K562 (cell line): ENCODE measurements at regions not wholly inside any gene's neighbourhood (a gene's known extent, or its start where the extent isn't known, plus 50 kb on each side); places are given as distances from the start of the nearest gene placed in this dataset.

Experiments
- ATAC-seq: fragments of 200-7000 bp; cut with Tn5 transposase; 3 replicates; pipeline ENCODE4 v1.9.1; 2020; ENCODE audit warnings: moderate library complexity
- BruUV-seq: library from RNA; stranded (reverse); fragments of 400-500 nt; replicated peaks from 2 replicates; lab custom pipeline; 2021; lab: Mats Ljungman, UMichigan
- CTCF ChIA-PET: fragments of 300-600 bp; formaldehyde crosslinking; extraction: SDS; loops from one replicate; lab custom pipeline; 2021; ENCODE audit warnings: low intra/inter-chr PET ratio; lab: Yijun Ruan, JAX
- POLR2A ChIA-PET: fragments of 300-600, 350-650 bp; sonication (Branson Sonifier 250); formaldehyde crosslinking; extraction: SDS; loops from one replicate; lab custom pipeline; 2021; ENCODE audit warnings: antibody characterized with exemption, inconsistent platforms; lab: Yijun Ruan, JAX
- DNase-seq, 4 experiments: peaks; one replicate each; pipeline versions ENCODE4 v3.0.0 to v3.0.0-alpha.2; 2011 to 2018; ENCODE audit warnings: low spot score in 3 of 4, mixed read lengths in 3 of 4; ENCODE audit errors: extremely low read depth in 1 of 4
- FAIRE-seq: peaks from 2 replicates; lab custom pipeline; 2011; peaks lifted over from hg19 to GRCh38; lab: Jason Lieb, UNC
- H2AFZ ChIP-seq: 2 replicates; pipeline ENCODE4 v1.6.0; 2011; ENCODE audit warnings: low read depth, low read length, control low read depth, inconsistent platforms
- H3K27ac ChIP-seq: fragments of 200-600 bp; 3 replicates; pipeline ENCODE4 v1.8.0; 2011; ENCODE audit warnings: low read depth, mild to moderate bottlenecking, control low read depth, inconsistent platforms, low read length, moderate library complexity, mixed read lengths; ENCODE audit errors: extremely low read depth
- H3K27me3 ChIP-seq, 2 experiments: fragments of 300-600 bp in 1 of 2; 2 replicates in 1 of 2; 3 replicates in 1 of 2; pipeline versions ENCODE4 v1.6.0 to v1.8.0; 2011; ENCODE audit warnings: inconsistent platforms in 2 of 2, low read length in 2 of 2, mild to moderate bottlenecking in 1 of 2, mixed read lengths in 1 of 2, moderate library complexity in 1 of 2; ENCODE audit not compliant: control insufficient read depth in 2 of 2, insufficient read depth in 2 of 2
- H3K36me3 ChIP-seq: fragments of 300-600 bp; 3 replicates; pipeline ENCODE4 v1.8.0; 2011; ENCODE audit warnings: mild to moderate bottlenecking, low read length, inconsistent platforms; ENCODE audit not compliant: control insufficient read depth, insufficient read depth
- H3K4me1 ChIP-seq, 2 experiments: fragments of 200-600 bp in 1 of 2; replicated peaks in 1 of 2; 2 replicates in 1 of 2; 3 replicates in 1 of 2; pipeline versions ENCODE4 v1.5.1 to v1.8.0; 2011; ENCODE audit warnings: inconsistent platforms in 2 of 2, low read length in 2 of 2, mild to moderate bottlenecking in 1 of 2, mixed read lengths in 1 of 2, moderate library complexity in 1 of 2; ENCODE audit not compliant: control insufficient read depth in 2 of 2, insufficient read depth in 2 of 2
- H3K4me2 ChIP-seq: 2 replicates; pipeline ENCODE4 v1.6.1; 2011; ENCODE audit warnings: low read length, control low read depth, inconsistent platforms, mixed read lengths; ENCODE audit not compliant: insufficient read depth
- H3K4me3 ChIP-seq: fragments of 200-600 bp; sonication (generic), shearing (Covaris generic); 2 replicates; pipeline ENCODE4 v1.5.1; 2016; ENCODE audit warnings: control low read depth, inconsistent platforms
- H3K79me2 ChIP-seq: fragments of 200-600 bp; 3 replicates; pipeline ENCODE4 v1.8.0; 2011; ENCODE audit warnings: low read length, inconsistent platforms; ENCODE audit not compliant: control insufficient read depth, insufficient read depth
- H3K9ac ChIP-seq, 2 experiments: 2 replicates each; pipeline versions ENCODE4 v1.6.0 to v1.6.1; 2011; ENCODE audit warnings: low read depth in 2 of 2, low read length in 2 of 2, control low read depth in 1 of 2, inconsistent platforms in 1 of 2, mild to moderate bottlenecking in 1 of 2, mixed read lengths in 1 of 2; ENCODE audit not compliant: insufficient read depth in 1 of 2
- H3K9me1 ChIP-seq: one replicate; pipeline ENCODE4 v1.6.0; 2011; ENCODE audit warnings: inconsistent platforms, mild to moderate bottlenecking, low read length, moderate library complexity; ENCODE audit not compliant: control insufficient read depth, insufficient read depth
- H3K9me3 ChIP-seq: replicated peaks from 2 replicates; pipeline ENCODE4 v1.5.1; 2011; ENCODE audit warnings: low read depth, low read length, inconsistent platforms; ENCODE audit not compliant: control insufficient read depth, insufficient read depth
- H4K20me1 ChIP-seq: replicated peaks from 2 replicates; pipeline ENCODE4 v1.6.1; 2011; ENCODE audit warnings: low read length, inconsistent platforms, mixed read lengths; ENCODE audit not compliant: control insufficient read depth, insufficient read depth
- BCOR ChIP-seq: fragments of 450-650 bp; IDR thresholded peaks from 2 replicates; pipeline ENCODE4 v1.6.1; 2016
- CREB1 ChIP-seq, 2 experiments: sonication (generic) in 1 of 2; formaldehyde crosslinking in 1 of 2; IDR thresholded peaks; 2 replicates each; pipeline versions ENCODE4 v1.6.1 to v1.8.0; 2012 to 2022; ENCODE audit warnings: inconsistent platforms in 1 of 2, mild to moderate bottlenecking in 1 of 2, missing genetic modification reagents in 1 of 2, moderate library complexity in 1 of 2
- DACH1 ChIP-seq: fragments of 450-650 bp; IDR thresholded peaks from 2 replicates; pipeline ENCODE4 v1.6.1; 2018; ENCODE audit not compliant: partially characterized antibody
- FOSL1 ChIP-seq: fragments of 200-800 bp; sonication (Bioruptor generic); conservative IDR thresholded peaks from 2 replicates; pipeline ENCODE4 v1.6.1; 2016; ENCODE audit warnings: missing genetic modification characterization, missing compliant biosample characterization
- HDAC8 ChIP-seq: fragments of 450-650 bp; IDR thresholded peaks from 2 replicates; pipeline ENCODE4 v1.6.1; 2016; ENCODE audit warnings: mild to moderate bottlenecking, missing genetic modification characterization, moderate library complexity, missing compliant biosample characterization
- HNRNPH1 ChIP-seq: fragments of 200-400 bp; formaldehyde crosslinking; optimal IDR thresholded peaks from 2 replicates; pipeline ENCODE3; 2017; ENCODE audit warnings: low read depth, mild to moderate bottlenecking, low read length, moderate library complexity
- MCM5 ChIP-seq: fragments of 450-650 bp; IDR thresholded peaks from 2 replicates; pipeline ENCODE4 v1.6.1; 2016; ENCODE audit warnings: low read depth
- RBM25 ChIP-seq: fragments of 200-400 bp; formaldehyde crosslinking; IDR thresholded peaks from 2 replicates; pipeline ENCODE4 v1.6.1; 2018; ENCODE audit warnings: low read length, low read depth, moderate library complexity; ENCODE audit not compliant: severe bottlenecking
- ZBTB8A ChIP-seq: fragments of 450-650 bp; IDR thresholded peaks from 2 replicates; pipeline ENCODE4 v1.6.1; 2018; ENCODE audit warnings: mild to moderate bottlenecking, moderate library complexity; ENCODE audit not compliant: partially characterized antibody
- ZNF134 ChIP-seq: fragments of 250-450 bp; sonication (Bioruptor Pico); conservative IDR thresholded peaks from 2 replicates; pipeline ENCODE4 v1.4.0; 2020
- ZNF184 ChIP-seq: sonication (generic); formaldehyde crosslinking; IDR thresholded peaks from 2 replicates; pipeline ENCODE4 v1.5.0; 2020; ENCODE audit warnings: missing genetic modification reagents
- WGBS: fragments of 100-300 bp; shearing (Covaris generic); methylation state at CpG from one replicate; pipeline ENCODE4 v1.1.6; 2016; ENCODE audit warnings: low coverage, mixed read lengths; ENCODE audit not compliant: insufficient coverage; ENCODE audit errors: missing lambda C conversion rate; 5-methylcytosine and 5-hydroxymethylcytosine counted together
- in situ Hi-C: fragments of 300-500 bp; cut with MboI; formaldehyde crosslinking; loops from 4 replicates; pipeline ENCODE4 v1.15.0; 2018; ENCODE audit warnings: inconsistent platforms, mixed read lengths
- intact Hi-C: fragments of 100-400 bp; cut with micrococcal nuclease; formaldehyde crosslinking; loops from 2 replicates; pipeline ENCODE4 v1.14.2; 2022
- TF ChIP-seq, protein P1 (sequence below): fragments of 450-650 bp; IDR thresholded peaks from 2 replicates; pipeline ENCODE4 v1.6.1; 2016
- TF ChIP-seq, protein P2 (sequence below): fragments of 250-450 bp; sonication (Bioruptor Pico); IDR thresholded peaks from 2 replicates; pipeline ENCODE4 v1.8.0; 2021; ENCODE audit warnings: mild to moderate bottlenecking, moderate library complexity

DNA sequence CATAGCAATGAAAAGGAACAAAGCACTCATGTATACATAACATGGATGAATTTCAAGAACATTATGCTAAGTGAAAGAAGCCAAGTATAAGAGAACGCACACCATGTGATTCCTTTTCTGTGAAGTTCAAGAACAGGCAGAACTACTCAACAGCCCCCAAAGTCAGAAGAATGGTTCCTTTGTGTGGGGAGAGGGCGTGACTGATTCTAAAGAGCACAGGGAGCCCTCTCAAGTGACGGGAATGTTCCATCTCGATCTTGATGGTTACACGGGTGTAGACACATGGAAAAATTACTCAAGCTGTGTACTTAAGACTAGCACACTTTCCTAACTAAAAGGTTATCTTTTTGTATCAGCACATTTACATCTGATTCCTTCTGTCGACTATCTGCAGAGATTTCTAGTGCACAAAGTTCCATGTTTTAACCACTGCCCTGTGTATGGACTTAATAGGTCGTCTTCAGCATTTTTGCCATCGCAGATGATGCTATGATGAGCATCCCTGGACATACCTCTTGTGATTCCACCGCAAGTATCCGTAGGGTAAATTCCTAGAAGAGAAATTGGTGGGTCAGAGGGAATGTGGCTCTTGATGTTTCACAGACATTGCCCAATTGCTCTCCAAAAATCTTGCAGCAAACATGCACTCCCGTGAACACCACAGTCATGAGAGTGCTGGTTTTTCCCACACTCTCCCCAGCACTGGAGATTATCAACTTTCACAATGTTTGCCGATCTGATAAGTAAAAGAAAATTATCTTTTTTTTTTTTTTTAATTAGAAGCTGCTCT is 279.3 kb downstream of the BMP7 start:
- intact Hi-C loops, result no loop called here
- Histone ChIP-seq H4K20me1 (0 out of 2 replicates have a peak, but pooled peaks cover 3% of the 10 kb centered on the region), H3K9me1 (peaks cover 4% of the 10 kb centered on the region), H3K4me2 (no peak overlapping the region), H2AFZ (no peak overlapping the region), H3K9ac (no peak overlapping the region), H3K27ac (no peak overlapping the region), H3K79me2 (no peaks in the 10 kb centered on the region), H3K4me3 (no peak overlapping the region), H3K36me3 (no peaks in the 10 kb centered on the region), H3K9me3 (no peaks in the 10 kb centered on the region; the same call in 1 of the 2 replicates), H3K27me3 (peaks cover 2 to 17% of the 10 kb centered on the region in 2 experiments; a peak in 3 of 5 replicates), H3K4me1 (no peaks in the 10 kb centered on the region; a peak in 2 of 5 replicates)
- ChIA-PET CTCF (no interaction called here), POLR2A (no interaction called here)
- 1% methylated on average over 12 of the region's 12 CpGs for WGBS
- ATAC-seq, result no peak
- BruUV-seq, result no TSS peak
- in situ Hi-C loops, result no loop called here
- no peak for FAIRE-seq
- no peak for TF ChIP-seq HNRNPH1
- TF ChIP-seq MCM5, result no peak
- no peak for TF ChIP-seq ZNF134 (CRISPR knock-in tag)
- no peak for DNase-seq

DNA sequence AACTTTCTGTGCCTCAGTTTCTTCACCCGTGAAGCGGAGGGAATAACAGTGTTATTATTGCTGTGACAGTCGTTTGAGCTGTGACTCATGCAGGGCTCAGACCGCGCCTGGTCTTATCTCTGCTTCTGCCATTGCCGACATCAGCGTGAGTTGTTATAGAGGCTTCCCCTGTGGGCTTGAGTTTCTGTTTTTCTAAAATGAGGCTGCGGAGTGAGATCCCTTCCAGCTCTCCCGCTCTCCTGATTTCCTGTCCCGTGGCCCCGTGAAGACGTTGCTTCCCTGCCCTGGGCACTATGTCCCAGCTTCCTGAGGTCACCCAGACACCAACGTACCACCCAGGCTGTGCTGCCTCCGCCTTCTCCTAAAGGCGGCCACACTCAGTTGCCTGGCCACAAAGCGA is 278.5 kb downstream of the BMP7 start:
- FAIRE-seq, result no peak
- Histone ChIP-seq H3K9me1 (peaks cover 4% of the 10 kb centered on the region), H3K27ac (no peak overlapping the region), H3K4me1 (no peaks in the 10 kb centered on the region; a peak in 2 of 5 replicates), H3K9me3 (no peaks in the 10 kb centered on the region; the same call in 1 of the 2 replicates), H3K9ac (peak overlapping the region in 1 of 2 experiments; percentile 66; a peak in 1 of 4 replicates), H3K79me2 (no peaks in the 10 kb centered on the region), H3K27me3 (peaks cover 2 to 17% of the 10 kb centered on the region in 2 experiments; a peak in 3 of 5 replicates), H3K36me3 (no peaks in the 10 kb centered on the region), H3K4me3 (no peak overlapping the region), H4K20me1 (0 out of 2 replicates have a peak, but pooled peaks cover 3% of the 10 kb centered on the region), H3K4me2 (peak overlapping the region; percentile 38), H2AFZ (peak overlapping the region; percentile 1; the same call in 1 of the 2 replicates)
- 2% methylated on average over 16 of the region's 16 CpGs for WGBS
- peak; percentile 84 for ATAC-seq
- POLR2A ChIA-PET, result no interaction called here
- in situ Hi-C loops (no loop called here), intact Hi-C loops (no loop called here)
- CTCF ChIA-PET, result no interaction called here
- BruUV-seq, result no TSS peak
- DNase-seq, result peak; percentile 18 to 55 (median 30)
- TF ChIP-seq HDAC8 (tag), result no peak
- no peak for TF ChIP-seq CREB1 (IDR thresholded peaks at IDR 0.05)
- TF ChIP-seq CREB1 (CRISPR knock-in tag; IDR thresholded peaks at IDR 0.05), result no peak
- no peak for TF ChIP-seq ZNF184 (CRISPR knock-in tag)
- no peak for TF ChIP-seq RBM25
- TF ChIP-seq DACH1, result no peak
- TF ChIP-seq, protein P1, sequence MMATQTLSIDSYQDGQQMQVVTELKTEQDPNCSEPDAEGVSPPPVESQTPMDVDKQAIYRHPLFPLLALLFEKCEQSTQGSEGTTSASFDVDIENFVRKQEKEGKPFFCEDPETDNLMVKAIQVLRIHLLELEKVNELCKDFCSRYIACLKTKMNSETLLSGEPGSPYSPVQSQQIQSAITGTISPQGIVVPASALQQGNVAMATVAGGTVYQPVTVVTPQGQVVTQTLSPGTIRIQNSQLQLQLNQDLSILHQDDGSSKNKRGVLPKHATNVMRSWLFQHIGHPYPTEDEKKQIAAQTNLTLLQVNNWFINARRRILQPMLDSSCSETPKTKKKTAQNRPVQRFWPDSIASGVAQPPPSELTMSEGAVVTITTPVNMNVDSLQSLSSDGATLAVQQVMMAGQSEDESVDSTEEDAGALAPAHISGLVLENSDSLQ, result peak; percentile 41
- no peak for TF ChIP-seq ZBTB8A
- TF ChIP-seq, protein P2, sequence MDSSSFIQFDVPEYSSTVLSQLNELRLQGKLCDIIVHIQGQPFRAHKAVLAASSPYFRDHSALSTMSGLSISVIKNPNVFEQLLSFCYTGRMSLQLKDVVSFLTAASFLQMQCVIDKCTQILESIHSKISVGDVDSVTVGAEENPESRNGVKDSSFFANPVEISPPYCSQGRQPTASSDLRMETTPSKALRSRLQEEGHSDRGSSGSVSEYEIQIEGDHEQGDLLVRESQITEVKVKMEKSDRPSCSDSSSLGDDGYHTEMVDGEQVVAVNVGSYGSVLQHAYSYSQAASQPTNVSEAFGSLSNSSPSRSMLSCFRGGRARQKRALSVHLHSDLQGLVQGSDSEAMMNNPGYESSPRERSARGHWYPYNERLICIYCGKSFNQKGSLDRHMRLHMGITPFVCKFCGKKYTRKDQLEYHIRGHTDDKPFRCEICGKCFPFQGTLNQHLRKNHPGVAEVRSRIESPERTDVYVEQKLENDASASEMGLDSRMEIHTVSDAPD (CRISPR knock-in tag), result no peak
- 0 out of 2 replicates have a peak, but pooled peaks have one; percentile 10 for TF ChIP-seq BCOR
- TF ChIP-seq FOSL1 (tag), result peak; percentile 91
